ENCODE measurements at regions not wholly inside any gene's neighbourhood (a gene's known extent, or its start where the extent isn't known, plus 50 kb on each side); places are given as distances from the start of the nearest gene placed in this dataset.

DNA sequence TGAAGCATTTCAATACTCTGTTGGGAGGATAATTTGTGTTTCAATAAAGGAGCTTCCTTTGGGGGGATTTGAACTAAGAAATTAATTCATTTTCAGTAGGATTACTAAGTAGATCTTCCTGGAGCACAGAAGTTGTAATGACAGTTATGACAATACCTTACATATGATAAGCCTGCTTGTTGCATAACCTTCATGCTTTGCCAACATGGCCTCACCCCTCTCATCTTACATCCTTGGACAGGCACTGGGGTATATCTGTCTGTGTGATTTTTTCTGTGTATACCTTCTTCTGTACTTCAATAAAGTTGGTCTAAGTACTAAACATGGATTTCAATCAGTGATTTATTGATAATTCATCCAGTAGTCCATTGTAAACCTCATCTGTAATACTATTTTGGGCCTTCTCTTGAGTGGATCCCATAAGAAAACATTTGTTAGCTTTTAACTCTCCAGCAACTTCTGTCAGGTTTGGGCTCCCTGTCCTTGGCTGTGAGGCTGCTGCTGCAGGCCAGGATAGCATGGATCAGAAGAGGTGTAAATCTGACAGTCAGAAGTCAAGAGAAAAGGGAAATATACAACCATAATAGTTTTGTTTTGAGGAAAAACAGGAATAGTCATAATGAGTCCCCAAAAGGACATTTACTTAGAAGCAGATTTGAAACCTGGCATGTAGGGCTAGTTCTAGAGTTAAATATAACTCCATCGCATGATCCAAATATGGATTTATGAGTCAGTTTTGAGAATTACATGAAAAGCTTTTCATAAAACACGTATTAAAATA lies 422.2 kb downstream of the KLF5 start:
- DNase-seq = no peak

DNA sequence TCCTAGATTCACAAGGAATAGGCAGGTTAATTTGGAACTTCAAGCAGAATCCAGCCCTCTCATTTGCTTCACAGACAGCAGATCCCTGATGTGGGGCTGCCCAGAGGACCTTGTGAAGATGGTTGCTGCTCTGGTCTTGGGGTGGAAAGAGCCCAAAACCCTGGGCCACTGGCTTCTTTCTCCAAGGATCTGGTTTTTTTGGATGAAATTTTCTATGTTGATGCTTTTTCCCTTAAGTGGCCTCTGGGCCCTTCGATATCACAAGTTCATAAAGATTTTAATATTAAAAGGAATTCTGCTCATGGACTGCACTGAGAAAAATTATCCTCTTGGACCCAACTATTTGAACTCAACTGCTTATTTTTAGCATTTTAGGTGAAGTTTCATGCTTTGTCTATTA lies 421.1 kb downstream of the KLF5 start:
- DNase-seq = no peak

DNA sequence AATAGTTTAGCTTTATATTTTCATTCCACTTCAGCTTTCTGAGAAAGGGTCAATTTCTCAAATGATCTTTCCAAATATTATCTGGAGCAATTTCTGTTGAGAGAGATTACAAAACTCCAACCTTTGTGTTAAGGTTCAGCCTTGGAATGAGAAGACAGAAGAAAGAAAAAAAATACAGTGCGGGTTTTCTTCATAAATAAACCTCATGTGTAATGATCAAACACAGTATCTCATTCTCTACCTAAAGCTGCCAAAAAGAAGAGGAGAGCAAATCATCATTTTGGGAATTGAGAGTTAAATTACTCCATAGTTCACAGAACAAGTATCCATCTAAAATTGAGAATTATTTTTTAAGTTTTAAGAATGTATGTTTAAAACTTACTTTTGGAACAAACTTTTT lies 420.5 kb downstream of the KLF5 start:
- DNase-seq = no peak

DNA sequence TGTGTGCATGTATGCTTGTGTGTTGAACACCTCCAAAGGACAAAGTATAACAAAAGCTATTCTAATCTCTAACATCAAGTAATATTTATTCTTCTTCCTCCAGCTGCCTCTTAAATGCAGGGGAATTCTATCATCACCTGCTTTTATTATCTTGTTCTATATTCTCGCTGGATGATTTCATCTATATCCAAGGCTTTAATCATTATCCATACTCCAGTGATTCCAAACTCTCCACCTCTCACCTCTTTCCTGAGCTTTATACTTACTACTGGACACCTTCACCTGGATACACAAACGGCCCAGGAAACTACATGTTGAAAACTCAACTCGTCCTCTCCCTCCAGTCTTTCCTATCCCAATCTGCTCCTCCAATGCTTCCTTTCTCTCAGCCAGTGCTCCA lies 418.6 kb downstream of the KLF5 start:
- DNase-seq = no peak

DNA sequence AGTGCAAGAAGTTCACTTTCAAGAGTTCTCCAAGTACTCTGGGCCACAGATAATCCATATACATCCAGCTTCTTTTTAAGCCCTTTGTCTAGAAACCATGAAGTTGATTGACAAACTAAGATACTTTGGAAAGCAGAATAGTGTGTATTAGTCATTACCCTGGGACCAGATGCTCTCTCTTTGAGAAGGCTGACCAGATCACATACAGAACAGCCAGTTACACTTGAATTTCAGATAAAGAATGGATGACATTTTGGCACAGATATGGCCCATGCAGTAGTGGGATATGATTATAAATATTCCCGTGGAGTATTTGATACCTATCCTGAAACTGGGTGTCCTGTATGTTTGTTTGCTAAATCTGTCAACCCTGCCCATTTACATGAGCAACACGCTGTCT lies 414.2 kb downstream of the KLF5 start:
- DNase-seq = no peak

DNA sequence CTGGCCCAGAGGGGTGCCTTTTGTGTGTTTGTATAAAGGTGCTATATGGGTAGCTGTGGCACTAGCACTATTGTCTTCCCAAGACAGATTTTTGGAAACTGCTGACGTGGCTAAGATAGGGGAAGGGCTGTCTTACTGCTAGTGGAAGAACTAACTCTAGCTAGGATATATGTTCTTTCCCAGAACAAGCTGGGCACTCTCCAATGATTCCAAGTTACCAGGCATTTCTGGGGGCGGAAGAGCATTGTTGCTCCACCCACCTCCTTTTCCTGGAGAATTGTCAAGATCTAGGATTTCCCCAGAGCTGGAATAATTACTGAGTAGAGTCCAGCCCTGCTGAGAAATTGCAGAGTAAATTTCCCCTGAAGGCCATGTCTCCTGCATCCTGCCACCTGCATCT lies 408.3 kb downstream of the KLF5 start:
- no peak for DNase-seq

DNA sequence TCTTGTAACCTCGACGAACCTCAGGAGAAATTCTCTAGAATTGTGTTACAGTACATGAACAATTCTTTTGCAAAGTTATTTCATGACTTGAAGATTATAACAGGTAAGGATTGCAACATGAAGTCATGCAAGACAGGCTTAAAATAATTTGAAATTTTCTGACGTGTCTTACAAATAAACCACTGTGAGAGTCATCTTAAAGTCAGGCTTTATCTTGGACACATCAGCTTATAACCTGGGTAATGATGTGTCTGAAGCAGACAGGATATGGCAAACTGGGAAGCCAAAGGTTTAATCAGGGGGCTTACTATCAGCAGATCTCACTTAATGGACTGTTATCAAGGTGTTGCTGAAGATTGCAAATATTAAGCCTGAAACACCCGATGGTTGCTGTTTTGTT lies 407.8 kb downstream of the KLF5 start:
- no peak for DNase-seq

DNA sequence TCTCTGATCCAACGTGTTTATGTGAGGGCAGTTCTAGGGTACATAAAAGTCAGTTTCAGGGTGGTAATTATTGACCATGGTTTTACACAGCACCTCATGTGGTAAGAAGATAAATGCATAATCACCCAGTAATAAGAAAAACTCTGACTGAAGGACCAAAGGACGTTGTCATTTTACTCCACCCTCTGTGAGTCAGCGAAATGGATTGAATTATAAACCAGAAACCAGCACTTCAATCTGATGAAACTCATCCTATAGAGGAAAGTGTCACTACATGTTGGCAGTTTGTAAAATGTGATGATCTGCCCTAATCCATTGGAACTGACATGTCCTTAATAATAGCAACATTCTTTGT lies 406.8 kb downstream of the KLF5 start:
- DNase-seq = no peak

DNA sequence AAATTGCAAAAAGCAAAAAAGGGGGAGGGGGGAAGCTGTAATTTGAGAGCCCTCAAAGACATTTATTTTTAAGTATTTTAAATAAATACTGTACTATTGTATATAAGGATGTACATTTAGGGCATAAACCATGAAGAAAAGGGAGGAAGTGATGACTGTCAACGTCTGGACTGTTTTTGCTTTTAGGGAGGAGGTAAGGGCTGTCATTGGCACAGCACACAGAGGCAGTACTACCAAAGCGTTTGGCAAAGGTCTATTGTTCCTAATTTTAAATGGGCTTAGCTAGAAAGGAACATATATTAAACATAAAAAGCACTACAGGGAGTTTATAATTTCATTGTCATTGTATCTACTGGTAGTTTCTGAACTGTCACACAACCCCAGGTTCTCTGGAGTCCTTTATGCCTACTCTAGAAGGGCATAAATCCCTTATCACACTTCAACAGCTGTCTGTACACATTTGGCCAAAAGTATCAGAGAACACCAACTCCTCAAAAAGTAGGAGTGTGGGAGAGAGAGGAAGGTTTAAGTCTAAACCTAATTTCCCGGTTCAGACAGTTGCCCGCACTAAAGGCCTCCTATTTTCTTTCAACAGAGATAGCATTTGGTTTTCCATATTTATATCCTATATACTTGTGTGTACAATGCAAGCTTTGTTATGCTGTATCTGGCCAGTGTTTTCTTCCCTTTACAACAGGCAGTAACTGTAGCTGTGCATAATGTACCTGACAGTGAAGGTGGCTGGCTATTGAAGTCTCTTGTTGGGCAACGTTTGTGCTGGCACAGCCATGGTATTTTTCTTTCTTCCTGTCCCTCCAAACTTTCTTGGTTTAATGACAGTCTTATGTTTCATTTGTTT lies 406.2 kb downstream of the KLF5 start:
- DNase-seq = no peak

DNA sequence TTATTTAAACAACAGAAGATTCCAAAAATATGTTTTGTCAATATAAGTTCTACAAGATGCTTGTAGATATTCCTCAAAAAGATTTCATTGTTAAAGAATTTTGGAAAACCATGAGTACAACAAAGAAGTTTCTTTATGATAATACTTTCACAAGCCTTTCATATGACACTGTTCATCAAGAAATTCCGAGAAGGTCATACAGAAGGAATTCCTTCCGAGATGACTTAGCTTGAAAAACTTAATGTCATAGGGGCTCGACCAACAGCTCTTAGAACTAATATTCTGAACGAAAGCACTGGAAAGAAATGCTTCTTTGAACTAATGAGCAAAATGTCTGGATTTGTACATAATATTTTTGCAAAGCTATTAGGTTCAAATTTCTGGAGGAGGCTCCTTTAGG lies 403.4 kb downstream of the KLF5 start:
- DNase-seq = no peak

DNA sequence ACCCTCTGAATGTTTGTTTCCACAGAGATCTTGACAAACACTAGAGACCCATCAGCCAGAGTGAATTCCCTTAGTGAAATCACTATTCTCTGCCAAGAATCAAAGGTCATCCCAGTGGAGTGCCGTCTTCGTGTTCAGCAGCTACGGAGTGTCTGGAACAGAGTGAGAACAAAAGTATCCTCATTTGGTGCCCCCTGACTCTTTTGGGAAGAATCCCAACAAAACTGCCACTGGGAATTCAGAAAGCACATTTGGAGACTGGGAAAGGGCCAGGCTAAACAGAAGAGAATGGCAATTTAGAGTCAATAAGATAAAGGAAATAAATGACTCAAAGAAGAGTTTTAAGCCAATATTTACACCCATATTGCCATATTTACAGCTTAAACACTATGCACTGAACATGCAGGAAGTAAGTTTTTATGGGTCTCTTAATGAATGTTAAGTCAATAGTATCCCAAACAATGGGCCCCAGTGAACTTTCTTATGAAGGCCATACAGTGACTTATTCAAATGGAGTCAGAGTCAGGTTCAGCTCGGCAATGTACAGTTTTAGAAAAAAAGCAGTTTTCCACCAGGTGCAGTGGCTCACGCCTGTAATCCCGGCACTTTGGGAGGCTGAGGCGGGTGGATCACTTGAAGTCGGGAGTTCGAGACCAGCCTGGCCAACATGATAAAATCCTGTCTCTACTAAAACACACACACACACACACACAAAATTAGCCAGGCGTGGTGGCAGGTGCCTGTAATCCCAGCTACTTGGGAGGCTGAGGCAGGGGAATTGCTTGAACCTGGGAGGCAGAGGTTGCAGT lies 392.6 kb downstream of the KLF5 start:
- no peak for DNase-seq

DNA sequence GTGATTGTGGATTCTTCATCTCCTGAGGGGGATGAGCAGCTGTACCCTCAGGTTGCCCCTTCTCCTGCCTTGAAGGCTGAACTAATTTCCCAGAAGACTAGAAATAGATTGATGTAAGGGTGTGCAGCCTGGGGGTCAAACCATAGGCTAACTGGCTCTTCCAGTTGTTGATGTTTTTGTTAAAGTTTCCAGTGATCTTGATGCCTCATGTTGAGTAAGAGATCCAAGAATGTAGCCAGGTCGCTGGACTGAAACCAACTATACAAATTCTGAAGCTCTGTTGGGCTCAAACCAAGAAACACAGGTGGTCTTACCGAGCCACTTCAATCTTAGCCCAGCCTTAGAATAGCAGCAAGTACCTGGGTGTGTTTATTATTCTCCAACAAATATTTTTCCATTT lies 391.8 kb downstream of the KLF5 start:
- no peak for DNase-seq

DNA sequence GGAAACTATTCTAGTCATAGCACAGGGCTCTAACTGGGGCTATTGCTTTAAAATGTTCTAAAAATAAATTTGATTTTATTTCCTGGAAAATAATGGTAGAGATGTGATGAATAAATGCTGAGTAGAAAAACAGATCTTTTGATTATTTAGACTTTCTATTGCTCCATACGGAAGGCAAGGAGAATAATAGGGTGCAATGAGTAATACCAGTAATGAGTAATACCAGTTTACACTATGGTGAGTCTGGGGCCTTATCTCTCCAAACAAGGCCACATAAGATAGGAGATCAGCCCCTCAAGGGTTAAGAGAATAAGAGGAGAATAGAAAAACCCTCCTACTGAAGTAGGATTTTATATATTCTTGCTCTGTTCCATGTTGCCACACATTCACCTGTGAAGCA lies 390.4 kb downstream of the KLF5 start:
- DNase-seq = no peak

DNA sequence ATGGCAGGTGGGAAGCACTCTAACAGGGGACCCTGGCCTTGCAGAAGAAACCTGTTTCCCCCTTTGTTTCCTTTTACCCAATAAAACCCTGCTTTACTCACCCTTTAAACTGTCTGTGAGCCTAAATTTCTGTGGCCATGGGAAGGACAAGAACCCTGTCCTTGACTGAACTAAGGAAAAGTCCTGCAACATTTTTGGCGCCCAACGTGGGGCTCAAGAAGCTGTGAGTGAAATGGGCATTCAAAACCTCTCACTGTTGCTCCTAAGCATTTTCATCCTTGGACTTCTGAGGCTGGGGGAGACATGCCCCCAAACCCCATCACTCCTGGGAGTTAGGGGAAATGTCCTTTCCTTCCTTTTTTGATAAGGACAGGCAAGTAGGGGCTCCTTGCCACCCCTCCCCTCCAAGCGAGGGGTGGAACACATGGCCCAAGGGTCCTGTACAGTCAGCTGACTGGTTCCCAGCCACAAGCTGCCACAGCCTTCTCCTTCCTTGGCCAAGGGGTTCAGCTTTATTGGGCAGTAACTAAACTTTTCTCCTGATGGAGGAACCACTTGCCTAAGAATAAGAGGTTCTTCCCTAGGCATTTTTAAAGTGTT lies 381.6 kb downstream of the KLF5 start:
- DNase-seq = no peak

DNA sequence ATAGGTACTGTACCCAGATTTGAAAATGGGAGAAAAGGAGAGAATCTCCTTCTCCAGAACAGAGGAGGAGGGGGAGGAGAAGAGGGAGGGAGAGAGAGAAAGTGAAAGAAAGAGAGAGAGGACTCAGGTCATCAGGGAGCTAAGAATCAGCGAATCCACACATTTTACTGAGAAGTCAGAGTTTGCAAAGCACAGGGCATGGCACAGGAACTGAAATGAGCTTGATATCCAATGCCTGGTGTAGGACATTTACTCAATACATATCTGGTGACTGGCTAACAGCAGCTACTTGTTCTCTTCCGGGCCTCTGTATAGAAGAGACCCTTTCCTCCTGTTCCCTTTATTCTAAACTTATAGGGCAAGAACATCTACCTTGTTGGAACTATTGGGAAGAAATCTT lies 375.1 kb downstream of the KLF5 start:
- DNase-seq = no peak

DNA sequence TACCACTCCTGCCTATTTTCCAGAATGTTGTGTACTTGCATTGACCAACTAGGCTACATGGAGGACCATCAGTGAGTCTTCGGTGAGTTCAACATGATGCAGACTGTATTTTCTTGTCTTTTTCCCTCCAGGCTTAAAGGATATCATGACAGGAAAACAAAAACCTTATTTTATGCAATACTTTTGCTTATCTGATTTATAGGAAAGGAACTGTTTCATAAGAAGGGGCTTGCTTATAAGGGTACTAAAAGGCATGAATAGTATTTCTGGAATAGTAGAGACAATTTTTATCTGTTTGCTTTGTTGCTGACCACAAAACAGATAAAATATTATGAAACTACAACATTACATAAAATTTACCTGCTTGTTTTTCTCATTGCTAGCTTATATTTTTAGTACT lies 374.7 kb downstream of the KLF5 start:
- no peak for DNase-seq

DNA sequence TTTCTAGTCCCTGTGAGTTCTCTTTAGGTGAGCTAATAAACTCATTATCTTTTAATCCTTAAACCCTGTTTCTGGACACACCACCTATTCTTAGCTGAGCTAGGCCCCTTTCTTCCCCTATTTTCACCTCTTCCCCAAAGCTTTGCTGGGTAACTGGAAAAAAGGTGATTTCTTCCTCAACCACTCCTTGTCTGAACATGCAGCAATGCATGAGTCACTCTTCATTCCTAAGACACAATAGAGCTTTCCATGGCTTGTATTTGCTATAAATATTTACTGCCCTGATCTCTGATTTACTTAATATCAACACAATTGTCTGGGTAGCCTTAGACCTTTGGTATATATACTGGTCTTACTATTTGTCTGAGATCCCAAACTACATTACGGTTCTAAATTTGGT lies 370.9 kb downstream of the KLF5 start:
- no peak for DNase-seq

DNA sequence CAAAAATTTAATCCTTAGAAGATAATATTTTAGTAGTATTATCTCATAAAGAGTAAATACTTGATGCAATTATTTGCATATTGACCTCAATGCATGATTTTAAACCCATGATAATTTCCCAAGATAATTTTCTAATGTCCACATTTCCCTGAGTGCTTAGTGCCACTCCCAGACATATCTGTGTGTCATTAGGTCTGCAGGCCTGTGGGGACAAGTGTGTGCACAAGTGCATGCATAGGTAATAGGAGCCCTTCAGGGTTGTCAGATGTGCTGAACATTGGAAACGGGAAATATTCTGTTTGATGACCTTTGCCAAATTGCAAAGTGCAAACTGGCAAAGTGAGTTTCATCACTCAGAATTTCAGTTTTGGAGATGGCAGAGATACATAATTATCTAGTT lies 369.9 kb downstream of the KLF5 start:
- no peak for DNase-seq

DNA sequence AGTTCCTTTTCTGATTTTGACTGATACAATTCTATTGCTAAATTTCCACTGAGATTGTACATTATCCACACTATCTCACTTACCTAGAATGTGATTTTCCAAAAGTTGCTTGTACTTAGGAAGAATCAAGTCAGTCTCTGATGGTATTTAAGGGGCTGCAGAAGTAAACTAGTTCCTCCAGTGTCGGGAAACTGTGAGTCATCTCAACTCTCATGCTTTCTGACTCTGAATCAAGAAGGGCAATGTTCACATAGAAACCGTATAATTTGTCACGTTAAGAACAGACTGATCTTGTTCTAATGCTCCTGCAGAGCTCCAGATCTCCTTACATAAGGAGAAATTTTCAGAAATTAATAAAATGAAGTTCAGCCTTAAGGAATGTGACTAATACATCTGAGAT lies 369.3 kb downstream of the KLF5 start:
- no peak for DNase-seq

DNA sequence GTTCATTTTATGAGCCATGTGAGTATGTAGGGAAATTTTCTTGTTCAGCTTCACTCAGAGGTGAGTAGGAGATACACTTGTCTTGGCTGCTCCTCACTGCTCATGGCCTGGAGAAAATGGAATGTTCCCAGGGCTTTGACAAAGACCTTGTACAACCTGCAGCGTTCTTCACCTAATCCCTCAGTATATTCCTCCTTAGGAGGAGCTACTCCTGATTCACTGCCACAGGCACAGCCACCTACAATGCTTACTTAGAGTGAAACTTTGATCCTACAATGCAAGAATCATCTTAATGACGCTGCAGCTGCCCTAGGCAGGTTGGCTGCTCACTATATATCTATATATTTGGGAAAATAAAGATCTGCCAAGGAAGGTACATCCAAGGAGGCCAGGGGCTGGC lies 364.2 kb downstream of the KLF5 start:
- DNase-seq = no peak

DNA sequence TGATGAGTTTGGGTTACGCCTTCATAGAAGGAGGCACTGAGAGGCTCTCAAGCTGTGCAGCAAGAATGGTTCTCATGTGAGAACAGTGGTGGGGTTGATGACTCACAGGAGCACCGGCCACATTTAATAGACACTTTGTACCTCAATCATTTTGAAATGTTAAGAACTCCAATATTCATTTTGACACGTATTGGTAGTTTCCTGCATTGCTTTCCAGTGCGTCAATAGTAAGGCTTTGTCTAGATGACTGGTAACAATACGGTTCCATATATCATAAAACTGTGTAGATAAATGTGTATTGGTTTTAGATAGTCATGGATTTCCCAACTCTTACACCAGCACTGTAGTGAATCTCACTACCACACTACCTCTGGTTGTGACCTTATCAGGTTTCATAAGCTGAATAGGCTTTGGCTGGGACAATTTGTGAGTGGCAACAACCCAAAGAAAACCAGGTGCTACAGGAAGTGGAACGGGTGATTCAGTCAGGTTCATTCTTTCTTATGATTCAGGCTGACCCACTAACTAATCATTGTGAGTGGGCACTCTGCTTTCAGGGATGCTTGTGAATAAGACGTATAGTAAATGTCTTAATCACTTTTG lies 362.6 kb downstream of the KLF5 start:
- no peak for DNase-seq

DNA sequence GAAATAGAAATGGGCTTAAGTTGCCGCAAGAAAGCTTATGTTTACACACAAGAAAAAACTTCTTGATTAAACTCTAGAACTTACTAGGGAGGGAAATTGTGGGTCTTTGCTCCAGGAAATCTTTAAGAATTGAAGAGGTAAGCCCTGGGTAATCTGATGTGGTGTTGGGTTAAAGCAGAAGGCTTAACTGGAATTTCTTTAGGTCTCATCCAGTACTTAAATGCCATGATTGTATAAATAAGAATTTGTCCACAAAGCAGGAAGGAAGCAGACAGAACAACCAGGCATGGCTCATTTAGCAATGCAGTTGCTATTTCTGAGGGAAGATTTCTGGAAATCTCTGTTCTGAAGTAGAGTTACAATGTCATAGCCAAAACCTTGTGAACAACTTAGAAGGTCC lies 360.4 kb downstream of the KLF5 start:
- no peak for DNase-seq
